ENCODE measurements at regions not wholly inside any gene's neighbourhood (a gene's known extent, or its start where the extent isn't known, plus 50 kb on each side); places are given as distances from the start of the nearest gene placed in this dataset.

GRCh38 chr18:57299931-57300330, 52.4 kb upstream of the ST8SIA3 start:
- no peaks in the 10 kb centered on the region for H3K36me3 ChIP-seq (replicated peaks)
- no peaks in the 10 kb centered on the region for H3K27me3 ChIP-seq (replicated peaks)
- no peak overlapping the region for H3K4me3 ChIP-seq (ENCODE audit: low read depth, low read length)
- no peak for TF ChIP-seq CTCF (IDR thresholded peaks at IDR 0.05; ENCODE audit: low read depth, low read length, missing control alignments)
- H3K27ac ChIP-seq, result no peak overlapping the region
- no peak for DNase-seq
- in situ Hi-C loops (cut with HindIII; ENCODE audit: low pct_ligation_motif_present, low sequenced_read_pairs), result no loop called here

GRCh38 chr18:57301573-57302559, 50.5 kb upstream of the ST8SIA3 start:
- no peak for TF ChIP-seq CTCF (IDR thresholded peaks at IDR 0.05; ENCODE audit: low read depth, low read length, missing control alignments)
- Histone ChIP-seq H3K27me3 (replicated peaks) (no peaks in the 10 kb centered on the region), H3K36me3 (replicated peaks) (no peaks in the 10 kb centered on the region), H3K4me3 (ENCODE audit: low read depth, low read length) (no peak overlapping the region), H3K27ac (no peak overlapping the region)
- DNase-seq, result no peak
- in situ Hi-C loops (cut with HindIII; ENCODE audit: low pct_ligation_motif_present, low sequenced_read_pairs), result no loop called here
